Heart left ventricle (tissue), 13 donors: ENCODE measurements at regions not wholly inside any gene's neighbourhood (a gene's known extent, or its start where the extent isn't known, plus 50 kb on each side); places are given as distances from the start of the nearest gene placed in this dataset.

Experiments used
- CTCF ChIP-seq, 12 donors: fragments of 200-600 bp; sonication (generic) in 4 of 12; IDR thresholded peaks; one replicate each; pipeline versions ENCODE4 v1.5.0 to v1.8.0; 2018 to 2022; ENCODE audit warnings: antibody characterized with exemption in 12 of 12, mild to moderate bottlenecking in 5 of 12
- POLR2A ChIP-seq, 2 donors: fragments of 450-650 bp; IDR thresholded peaks; one replicate each; pipeline ENCODE4 v1.6.1; 2017; ENCODE audit warnings: antibody characterized with exemption in 2 of 2, mild to moderate bottlenecking in 2 of 2, moderate library complexity in 2 of 2
- donor health status: ischemic (EF 13 %, LVEDD 7.1; RV severe dilation, severe dysfunction).
- donor health status: DM: no; HTN: yes; CAD: no.
- donor health status: DM: no; HTN: no; CAD: no.
- donor health status: ischemic (EF 25% LVEDD 6.9; RV normal size, moderate dysfunction).
- donor health status: ischemic (EF 25% LVEDD 5.7; RV mildly dilated, moderate dysfunction).
- donor health status: ischemic (EF 35%, LVEDD 5.7; RV mildly dilated, moderate dysfunction).
- donor health status: nonischemic (EF 11% LVEDD 7.7; RV severe dilation, severe dysfunction).
- donor health status: DM: yes; HTN: yes; CAD: no.
- donor health status: PGD.
- donor health status: ischemic (EF 29% LVEDD 5.4; RV normal size, mild dysfunction).
- donor health status: nonischemic (EF 23%, LVEDD 6.1; RV moderate dilation, normal function).

GRCh38 chr1:168391851-168392681 lies 111.4 kb downstream of the TBX19 start:
- no peak for TF ChIP-seq CTCF (IDR thresholded peaks at IDR 0.05)
- no peak for TF ChIP-seq POLR2A (IDR thresholded peaks at IDR 0.05)
